GM12878 (cell line): ENCODE measurements at regions not wholly inside any gene's neighbourhood (a gene's known extent, or its start where the extent isn't known, plus 50 kb on each side); places are given as distances from the start of the nearest gene placed in this dataset.

Experiments
- ATAC-seq: fragments of 200-7000 bp; cut with Tn5 transposase; 3 replicates; pipeline ENCODE4 v1.9.1; 2020; ENCODE audit warnings: mild to moderate bottlenecking, moderate library complexity
- BruUV-seq: library from RNA; stranded (reverse); fragments of 400-500 nt; replicated peaks from 2 replicates; lab custom pipeline; 2021; lab: Mats Ljungman, UMichigan
- CTCF ChIA-PET: fragments of 300-600 bp; sonication (Branson Sonifier 250); formaldehyde crosslinking; extraction: SDS; loops from one replicate; lab custom pipeline; 2021; ENCODE audit warnings: inconsistent platforms; lab: Yijun Ruan, JAX
- POLR2A ChIA-PET: fragments of 350-600 bp; formaldehyde crosslinking; extraction: SDS; loops from one replicate; lab custom pipeline; 2021; ENCODE audit warnings: inconsistent platforms; lab: Charles Lee
- RAD21 ChIA-PET: fragments of 300-600 bp; sonication (Branson Sonifier 250); formaldehyde crosslinking; loops from one replicate; lab custom pipeline; 2023; ENCODE audit warnings: antibody characterized with exemption; ENCODE audit not compliant: unreplicated experiment; lab: Charles Lee
- SMC1A ChIA-PET: fragments of 300-600 bp; sonication (Branson Sonifier 250); formaldehyde crosslinking; loops from one replicate; lab custom pipeline; 2023; ENCODE audit not compliant: unreplicated experiment, uncharacterized antibody; lab: Charles Lee
- DNase-seq: peaks from one replicate; pipeline ENCODE4 v3.0.0-alpha.2; 2011; ENCODE audit warnings: low read depth, low spot score
- FAIRE-seq: peaks from 3 replicates; lab custom pipeline; 2011; peaks lifted over from hg19 to GRCh38; lab: Jason Lieb, UNC
- H2AFZ ChIP-seq: 2 replicates; pipeline ENCODE4 v1.6.0; 2011; ENCODE audit warnings: low read depth, low read length, control low read depth; ENCODE audit not compliant: control insufficient read depth
- H3K27ac ChIP-seq: 2 replicates; pipeline ENCODE4 v1.5.1; 2011; ENCODE audit warnings: control low read depth; ENCODE audit not compliant: control insufficient read depth, insufficient read depth
- H3K27me3 ChIP-seq, 2 experiments: replicated peaks in 1 of 2; 2 replicates each; pipeline versions ENCODE4 v1.6.0 to v1.6.1; 2011; ENCODE audit warnings: low read length in 1 of 2; ENCODE audit not compliant: control insufficient read depth in 2 of 2, insufficient read depth in 2 of 2
- H3K36me3 ChIP-seq, 2 experiments: 2 replicates each; pipeline ENCODE4 v1.5.1; 2011; ENCODE audit warnings: low read length in 1 of 2; ENCODE audit not compliant: control insufficient read depth in 2 of 2, insufficient read depth in 2 of 2
- H3K4me1 ChIP-seq: 2 replicates; pipeline ENCODE4 v1.6.1; 2011; ENCODE audit warnings: mild to moderate bottlenecking, low read length, moderate library complexity, mixed read lengths; ENCODE audit not compliant: control insufficient read depth, insufficient read depth
- H3K4me2 ChIP-seq: 2 replicates; pipeline ENCODE4 v1.6.0; 2011; ENCODE audit warnings: control low read depth; ENCODE audit not compliant: control insufficient read depth, insufficient read depth
- H3K4me3 ChIP-seq: fragments of 200-600 bp; sonication (generic); 2 replicates; pipeline ENCODE4 v1.5.1; 2016
- H3K79me2 ChIP-seq: 2 replicates; pipeline ENCODE4 v1.6.0; 2011; ENCODE audit warnings: low read length; ENCODE audit not compliant: control insufficient read depth, insufficient read depth
- H3K9ac ChIP-seq: 2 replicates; pipeline ENCODE4 v1.8.0; 2011; ENCODE audit warnings: low read length, control low read depth, mixed read lengths; ENCODE audit not compliant: control insufficient read depth, insufficient read depth
- H3K9me3 ChIP-seq: replicated peaks from 3 replicates; pipeline ENCODE4 v1.5.1; 2011; ENCODE audit warnings: mild to moderate bottlenecking, low read length; ENCODE audit not compliant: control insufficient read depth, insufficient read depth
- H4K20me1 ChIP-seq: 2 replicates; pipeline ENCODE4 v1.6.0; 2011; ENCODE audit not compliant: control insufficient read depth, insufficient read depth
- CBFB ChIP-seq: IDR thresholded peaks from 2 replicates; pipeline ENCODE4 v1.6.1; 2016; ENCODE audit warnings: antibody characterized with exemption, low read depth
- FOXK2 ChIP-seq: fragments of 450-650 bp; IDR thresholded peaks from 2 replicates; pipeline ENCODE4 v1.6.1; 2017; ENCODE audit warnings: mild to moderate bottlenecking, moderate library complexity
- IKZF2 ChIP-seq, 2 experiments: fragments of 450-650 bp; IDR thresholded peaks; 2 replicates each; pipeline ENCODE4 v1.6.1; 2017; ENCODE audit warnings: mild to moderate bottlenecking in 2 of 2, moderate library complexity in 2 of 2
- MAX ChIP-seq: IDR thresholded peaks from 2 replicates; pipeline ENCODE4 v1.6.1; 2012; ENCODE audit warnings: low read depth, low read length, improper control_type of control experiment
- NKRF ChIP-seq: fragments of 450-650 bp; conservative IDR thresholded peaks from 2 replicates; pipeline ENCODE4 v1.6.1; 2017; ENCODE audit warnings: mild to moderate bottlenecking, moderate library complexity
- RAD51 ChIP-seq: fragments of 450-650 bp; IDR thresholded peaks from 2 replicates; pipeline ENCODE4 v1.6.1; 2016; ENCODE audit warnings: moderate library complexity, mild to moderate bottlenecking, inconsistent platforms
- RFX5 ChIP-seq: IDR thresholded peaks from 2 replicates; pipeline ENCODE4 v1.6.1; 2011; ENCODE audit warnings: low read depth, low read length, improper control_type of control experiment
- SPI1 ChIP-seq: IDR thresholded peaks from 2 replicates; pipeline ENCODE4 v1.6.1; 2011; ENCODE audit warnings: low read depth, mild to moderate bottlenecking, low read length, moderate library complexity, borderline replicate concordance; ENCODE audit not compliant: insufficient read depth
- SUZ12 ChIP-seq: fragments of 200-600 bp; sonication (generic); IDR thresholded peaks from one replicate; pipeline ENCODE4 v1.6.1; 2018; ENCODE audit warnings: antibody characterized with exemption, mild to moderate bottlenecking; ENCODE audit not compliant: unreplicated experiment
- TAF1 ChIP-seq: IDR thresholded peaks from 2 replicates; pipeline ENCODE4 v1.6.1; 2011; ENCODE audit warnings: mild to moderate bottlenecking, low read depth, low read length, borderline replicate concordance
- WGBS: methylation state at CpG from one replicate; pipeline ENCODE4 v1.1.6; 2016; ENCODE audit warnings: low lambda C conversion rate; ENCODE audit not compliant: insufficient replicate concordance, insufficient coverage; ENCODE audit errors: missing lambda C conversion rate; 5-methylcytosine and 5-hydroxymethylcytosine counted together
- in situ Hi-C: fragments of 300-500 bp; cut with MboI; formaldehyde crosslinking; loops from 9 replicates; pipeline ENCODE4 v1.14.3; 2018; ENCODE audit warnings: mixed read lengths
- intact Hi-C: fragments of 100-400 bp; cut with micrococcal nuclease; formaldehyde crosslinking; loops from one replicate; pipeline ENCODE4 v1.14.2; 2022; ENCODE audit not compliant: unreplicated experiment

- Histone ChIP-seq H3K4me2 (no peak overlapping the region), H4K20me1 (no peaks in the 10 kb centered on the region), H3K27ac (no peak overlapping the region), H3K9ac (no peak overlapping the region), H3K79me2 (no peaks in the 10 kb centered on the region), H3K36me3 (no peaks in the 10 kb centered on the region), H3K27me3 (no peaks in the 10 kb centered on the region), H3K9me3 (no peaks in the 10 kb centered on the region), H3K4me3 (no peak overlapping the region), H3K4me1 (no peaks in the 10 kb centered on the region), H2AFZ (no peak overlapping the region)
- ChIA-PET SMC1A (interaction anchor here (0.6 kb wide), 1 partner anchor 26 kb away, joined by 3 read pairs; no protein-coding TSS in a partner anchor), POLR2A (no interaction called here), CTCF (no interaction called here), RAD21 (no interaction called here)
- no peak for TF ChIP-seq TAF1
- no peak for TF ChIP-seq FOXK2
- no peak for TF ChIP-seq IKZF2 (IDR thresholded peaks at IDR 0.05)
- TF ChIP-seq MAX: no peak
- no peak for TF ChIP-seq RFX5
- no peak for TF ChIP-seq SUZ12
- TF ChIP-seq CBFB: no peak
- TF ChIP-seq SPI1: no peak
- TF ChIP-seq NKRF: no peak
- no peak for TF ChIP-seq RAD51
- no TSS peak for BruUV-seq
- ATAC-seq (no peak), FAIRE-seq (no peak), DNase-seq (no peak)
- 32% methylated on average over 3 of the region's 3 CpGs for WGBS
- in situ Hi-C loops: no loop called here
- intact Hi-C loops: no loop called here
These were observed 210.0 kb downstream of the KLHL4 start for GRCh38 chrX:87727620-87728019.
